Panc1 (cell line): ENCODE measurements at regions not wholly inside any gene's neighbourhood (a gene's known extent, or its start where the extent isn't known, plus 50 kb on each side); places are given as distances from the start of the nearest gene placed in this dataset.

Experiments used
- ATAC-seq: fragments of 200-7000 bp; cut with Tn5 transposase; 2 replicates; pipeline ENCODE4 v1.9.1; 2020; ENCODE audit warnings: mild to moderate bottlenecking, moderate library complexity
- BruUV-seq: library from RNA; stranded (reverse); fragments of 400-500 nt; replicated peaks from 2 replicates; lab custom pipeline; 2021; lab: Mats Ljungman, UMichigan
- CTCF ChIA-PET: fragments of 300-600 bp; sonication (Branson Sonifier 250); formaldehyde crosslinking; loops from one replicate; lab custom pipeline; 2022; ENCODE audit warnings: antibody characterized with exemption; lab: Charles Lee
- POLR2A ChIA-PET: fragments of 300-600 bp; sonication (Branson Sonifier 250); formaldehyde crosslinking; loops from one replicate; lab custom pipeline; 2022; ENCODE audit warnings: antibody characterized with exemption; lab: Charles Lee
- DNase-seq: peaks from one replicate; pipeline ENCODE4 v3.0.0-alpha.2; 2010; ENCODE audit warnings: low read depth, low spot score
- H3K27ac ChIP-seq: 2 replicates; pipeline ENCODE4 v1.5.1; 2011; ENCODE audit warnings: mild to moderate bottlenecking, low read length, inconsistent platforms
- H3K27me3 ChIP-seq: fragments of 200-500 bp; sonication (Bioruptor generic); 2 replicates; pipeline ENCODE4 v1.6.0; 2014; ENCODE audit warnings: low read length, inconsistent platforms; ENCODE audit not compliant: control insufficient read depth, insufficient read depth
- H3K36me3 ChIP-seq: fragments of 200-500 bp; sonication (Bioruptor generic); 2 replicates; pipeline ENCODE4 v1.5.1; 2014; ENCODE audit warnings: inconsistent platforms, mild to moderate bottlenecking, low read length, moderate library complexity; ENCODE audit not compliant: control insufficient read depth, insufficient read depth
- H3K4me1 ChIP-seq: 2 replicates; pipeline ENCODE4 v1.5.1; 2011; ENCODE audit warnings: inconsistent platforms, mild to moderate bottlenecking, low read length, moderate library complexity; ENCODE audit not compliant: control insufficient read depth, insufficient read depth
- H3K4me3 ChIP-seq, 2 experiments: 2 replicates each; pipeline ENCODE4 v1.5.1; 2011 to 2012; ENCODE audit warnings: low read depth in 2 of 2, low read length in 2 of 2, mild to moderate bottlenecking in 2 of 2, inconsistent platforms in 1 of 2, moderate library complexity in 1 of 2
- H3K9me3 ChIP-seq: fragments of 200-500 bp; sonication (Bioruptor generic); 2 replicates; pipeline ENCODE4 v1.5.1; 2014; ENCODE audit warnings: low read depth, mild to moderate bottlenecking, inconsistent platforms, low read length, moderate library complexity; ENCODE audit not compliant: control insufficient read depth, insufficient read depth
- CTCF ChIP-seq: fragments of 450-650 bp; IDR thresholded peaks from 2 replicates; pipeline ENCODE4 v1.5.1; 2017; ENCODE audit warnings: mild to moderate bottlenecking
- POLR2AphosphoS5 ChIP-seq: IDR thresholded peaks from 2 replicates; pipeline ENCODE4 v1.6.1; 2012; ENCODE audit warnings: mild to moderate bottlenecking, low read depth, low read length, moderate library complexity
- REST ChIP-seq, 2 experiments: IDR thresholded peaks; 2 replicates each; pipeline ENCODE4 v1.6.1; 2011 to 2012; ENCODE audit warnings: low read depth in 2 of 2, control low read depth in 1 of 2, low read length in 1 of 2, mild to moderate bottlenecking in 1 of 2, moderate library complexity in 1 of 2; ENCODE audit not compliant: insufficient read depth in 1 of 2
- SIN3A ChIP-seq: IDR thresholded peaks from 2 replicates; pipeline ENCODE4 v1.6.1; 2012; ENCODE audit warnings: low read depth, mild to moderate bottlenecking, low read length, moderate library complexity, borderline replicate concordance; ENCODE audit not compliant: insufficient read depth
- TCF7L2 ChIP-seq: IDR thresholded peaks from 2 replicates; pipeline ENCODE4 v1.6.1; 2011; ENCODE audit warnings: mild to moderate bottlenecking, low read depth, low read length, inconsistent platforms
- in situ Hi-C: cut with HindIII; loops from 2 replicates; pipeline ENCODE4 v1.10.0; 2016; ENCODE audit warnings: low sequenced_read_pairs, low pct_unique_long_range_greater_than_20kb
- intact Hi-C: fragments of 100-400 bp; cut with micrococcal nuclease; formaldehyde crosslinking; loops from one replicate; pipeline ENCODE4 v1.10.0; 2022; ENCODE audit not compliant: unreplicated experiment

- no peak for ATAC-seq
- no peak for DNase-seq
- POLR2A ChIA-PET, result no interaction called here
These were observed 939.7 kb downstream of the KCNMA1 start for GRCh38 chr10:76697923-76698322.

GRCh38 chr10:76695069-76695468 lies 942.5 kb downstream of the KCNMA1 start:
- Histone ChIP-seq H3K27ac (no peak overlapping the region), H3K27me3 (peaks cover 11% of the 10 kb centered on the region), H3K4me1 (no peaks in the 10 kb centered on the region), H3K4me3 (no peak overlapping the region), H3K9me3 (no peaks in the 10 kb centered on the region), H3K36me3 (no peaks in the 10 kb centered on the region)
- no TSS peak for BruUV-seq
- intact Hi-C loops, result no loop called here
- ChIA-PET POLR2A (no interaction called here), CTCF (no interaction called here)
- TF ChIP-seq TCF7L2 (no peak), CTCF (no peak), SIN3A (no peak), POLR2AphosphoS5 (no peak), REST (IDR thresholded peaks at IDR 0.05; ENCODE audit: insufficient read depth in 1 of 2, low read depth in 2 of 2, low read length in 1 of 2) (no peak)
- in situ Hi-C loops, result no loop called here
- DNase-seq, result no peak
- no peak for ATAC-seq

More at GRCh38 chr10:76697923-76698322, 939.7 kb downstream of the KCNMA1 start:
- H3K4me3 ChIP-seq, result no peak overlapping the region
- BruUV-seq, result no TSS peak
- peaks cover 11% of the 10 kb centered on the region for H3K27me3 ChIP-seq
- H3K9me3 ChIP-seq, result no peaks in the 10 kb centered on the region; the same call in 1 of the 2 replicates
- H3K27ac ChIP-seq, result no peak overlapping the region
- H3K4me1 ChIP-seq, result no peaks in the 10 kb centered on the region
- H3K36me3 ChIP-seq, result no peaks in the 10 kb centered on the region
- in situ Hi-C loops, result no loop called here
- CTCF ChIA-PET, result no interaction called here
- intact Hi-C loops, result no loop called here
- TF ChIP-seq TCF7L2 (no peak), CTCF (0 out of 2 replicates have a peak, but pooled peaks have one; percentile 4)

GRCh38 chr10:76686201-76686600 lies 951.4 kb downstream of the KCNMA1 start:
- in situ Hi-C loops, result no loop called here
- Histone ChIP-seq H3K4me3 (no peak overlapping the region), H3K4me1 (no peaks in the 10 kb centered on the region), H3K27ac (no peak overlapping the region), H3K36me3 (no peaks in the 10 kb centered on the region), H3K9me3 (no peaks in the 10 kb centered on the region), H3K27me3 (peaks cover 3% of the 10 kb centered on the region; the same call in 1 of the 2 replicates)
- no TSS peak for BruUV-seq
- TF ChIP-seq TCF7L2 (no peak), SIN3A (no peak), REST (IDR thresholded peaks at IDR 0.05; ENCODE audit: insufficient read depth in 1 of 2, low read depth in 2 of 2, low read length in 1 of 2) (no peak), POLR2AphosphoS5 (no peak), CTCF (no peak)
- DNase-seq (no peak), ATAC-seq (no peak)
- POLR2A ChIA-PET, result no interaction called here
- CTCF ChIA-PET, result no interaction called here
- intact Hi-C loops, result no loop called here
